ENCODE measurements at regions not wholly inside any gene's neighbourhood (a gene's known extent, or its start where the extent isn't known, plus 50 kb on each side); places are given as distances from the start of the nearest gene placed in this dataset.

- Histone ChIP-seq H2AFZ (no peak overlapping the region), H3F3A (replicated peaks; ENCODE audit: low read depth) (no peaks in the 10 kb centered on the region), H3K4me3 (no peak overlapping the region), H3K36me3 (ENCODE audit: insufficient read depth) (0 out of 2 replicates have a peak, but pooled peaks cover 3% of the 10 kb centered on the region), H3K9me2 (ENCODE audit: insufficient read depth) (no peaks in the 10 kb centered on the region), H3K27me3 (ENCODE audit: insufficient read depth) (no peaks in the 10 kb centered on the region), H3K4me2 (no peak overlapping the region), H3K27ac (ENCODE audit: low read depth) (no peak overlapping the region), H3K4me1 (ENCODE audit: insufficient read depth) (0 out of 2 replicates have a peak, but pooled peaks cover 8% of the 10 kb centered on the region), H4K20me1 (replicated peaks; ENCODE audit: insufficient read depth) (no peaks in the 10 kb centered on the region; the same call in 1 of the 2 replicates), H3K79me2 (replicated peaks; ENCODE audit: insufficient read depth) (peaks cover 71% of the 10 kb centered on the region)
- H3K36me3 Mint-ChIP-seq (ENCODE audit: low read depth): no peaks in the 10 kb centered on the region; the same call in 2 of the 3 replicates
- DNase-seq (ENCODE audit: low spot score) (no peak), ATAC-seq (no peak)
- H3K27ac Mint-ChIP-seq: no peak overlapping the region
- peaks cover 4% of the 10 kb centered on the region; the same call in 2 of the 3 replicates for H3K9me3 Mint-ChIP-seq
- H3K27me3 Mint-ChIP-seq (ENCODE audit: insufficient read depth, low read depth, poor library complexity): peaks cover 2% of the 10 kb centered on the region
- no peak for TF ChIP-seq NANOG (IDR thresholded peaks at IDR 0.05; ENCODE audit: borderline replicate concordance)
- peaks cover 7% of the 10 kb centered on the region; the same call in 2 of the 3 replicates for H3K4me1 Mint-ChIP-seq
- H3K4me3 Mint-ChIP-seq: no peak overlapping the region
These were observed 378.5 kb downstream of the FGF9 start for GRCh38 chr13:22049384-22049783.

DNA sequence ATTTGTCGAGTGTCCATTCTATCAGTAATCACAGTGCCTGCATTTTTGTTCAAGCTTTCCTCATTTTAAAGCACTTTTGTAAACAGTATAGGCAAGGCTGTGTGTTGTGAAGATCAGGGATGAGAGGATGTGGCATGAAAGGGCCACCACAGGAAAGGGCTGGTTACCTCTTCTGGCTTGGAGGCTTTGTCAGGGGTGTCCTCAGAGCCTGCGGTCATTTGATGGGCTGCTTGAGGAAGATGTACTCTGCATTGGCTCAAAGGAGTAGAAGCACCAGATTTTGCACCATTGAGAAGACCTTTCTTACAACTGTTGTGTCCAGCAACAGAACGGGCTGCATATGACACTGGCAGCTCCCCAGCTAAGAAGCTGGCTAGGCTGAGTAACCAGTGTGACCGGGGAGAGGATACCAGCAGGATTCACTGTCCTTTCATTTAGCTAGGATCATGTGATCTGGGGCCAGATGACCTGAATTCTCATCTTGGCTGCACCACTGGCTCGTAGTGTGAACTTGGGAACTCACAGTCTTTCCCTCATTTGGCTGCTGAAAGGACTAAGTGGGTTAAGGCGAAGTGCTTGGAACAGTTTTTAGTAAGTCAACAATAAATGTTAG lies 380.2 kb downstream of the FGF9 start:
- no peaks in the 10 kb centered on the region for H3K27me3 ChIP-seq (ENCODE audit: insufficient read depth)
- Mint-ChIP-seq H3K4me1 (peaks cover 10% of the 10 kb centered on the region), H3K9me3 (peaks cover 4% of the 10 kb centered on the region; the same call in 2 of the 3 replicates), H3K4me3 (no peak overlapping the region), H3K27me3 (ENCODE audit: insufficient read depth, low read depth, poor library complexity) (peaks cover under 1% of the 10 kb centered on the region), H3K36me3 (ENCODE audit: low read depth) (no peaks in the 10 kb centered on the region; the same call in 2 of the 3 replicates), H3K27ac (no peak overlapping the region)
- peaks cover 4% of the 10 kb centered on the region; the same call in 1 of the 2 replicates for H3K4me1 ChIP-seq (ENCODE audit: insufficient read depth)
- no peak overlapping the region for H2AFZ ChIP-seq
- ATAC-seq (no peak), DNase-seq (ENCODE audit: low spot score) (no peak)
- no peak overlapping the region for H3K27ac ChIP-seq (ENCODE audit: low read depth)
- no peaks in the 10 kb centered on the region; the same call in 1 of the 2 replicates for H4K20me1 ChIP-seq (replicated peaks; ENCODE audit: insufficient read depth)
- H3K36me3 ChIP-seq (ENCODE audit: insufficient read depth): 0 out of 2 replicates have a peak, but pooled peaks cover 3% of the 10 kb centered on the region
- no peak overlapping the region for H3K4me2 ChIP-seq
- no peak overlapping the region for H3K4me3 ChIP-seq
- H3F3A ChIP-seq (replicated peaks; ENCODE audit: low read depth): no peaks in the 10 kb centered on the region
- no peaks in the 10 kb centered on the region for H3K9me2 ChIP-seq (ENCODE audit: insufficient read depth)
- peaks cover 61% of the 10 kb centered on the region for H3K79me2 ChIP-seq (replicated peaks; ENCODE audit: insufficient read depth)
- TF ChIP-seq NANOG (IDR thresholded peaks at IDR 0.05; ENCODE audit: borderline replicate concordance) (no peak), ZNF462 (CRISPR knock-in tag; IDR thresholded peaks at IDR 0.05) (no peak), CREB1 (CRISPR knock-in tag; IDR thresholded peaks at IDR 0.05; ENCODE audit: low read depth) (no peak), REST (IDR thresholded peaks at IDR 0.05; ENCODE audit: unreplicated experiment) (no peak), POLR2AphosphoS5 (IDR thresholded peaks at IDR 0.05; ENCODE audit: low read depth) (no peak), JUNB (IDR thresholded peaks at IDR 0.05; ENCODE audit: unreplicated experiment) (no peak), EZH2 (IDR thresholded peaks at IDR 0.05; ENCODE audit: low read depth, unreplicated experiment) (no peak)
- TF ChIP-seq, protein P1, sequence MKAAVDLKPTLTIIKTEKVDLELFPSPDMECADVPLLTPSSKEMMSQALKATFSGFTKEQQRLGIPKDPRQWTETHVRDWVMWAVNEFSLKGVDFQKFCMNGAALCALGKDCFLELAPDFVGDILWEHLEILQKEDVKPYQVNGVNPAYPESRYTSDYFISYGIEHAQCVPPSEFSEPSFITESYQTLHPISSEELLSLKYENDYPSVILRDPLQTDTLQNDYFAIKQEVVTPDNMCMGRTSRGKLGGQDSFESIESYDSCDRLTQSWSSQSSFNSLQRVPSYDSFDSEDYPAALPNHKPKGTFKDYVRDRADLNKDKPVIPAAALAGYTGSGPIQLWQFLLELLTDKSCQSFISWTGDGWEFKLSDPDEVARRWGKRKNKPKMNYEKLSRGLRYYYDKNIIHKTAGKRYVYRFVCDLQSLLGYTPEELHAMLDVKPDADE (IDR thresholded peaks at IDR 0.05): no peak

All from GM23338 (cell line).